Activated T-cell treated with anti-CD3 and anti-CD28 coated beads, Interleukin-2, amount 50 U/mL, for 48 hours (primary cell): ENCODE measurements at regions not wholly inside any gene's neighbourhood (a gene's known extent, or its start where the extent isn't known, plus 50 kb on each side); places are given as distances from the start of the nearest gene placed in this dataset.
"Not testable (repeated sequence)": the region's sequence is repeated elsewhere in the genome, so short reads cannot be mapped to it uniquely, and the experiment has no call there.

Source experiments
- DNase-seq, 2 experiments: peaks; one replicate each; pipeline ENCODE4 v3.0.0-alpha.2; 2020

GRCh38 chr10:28902215-28902614 lies 224.9 kb downstream of the BAMBI start:
- no peak for DNase-seq

- DNase-seq: no peak
These were observed 225.7 kb downstream of the BAMBI start for GRCh38 chr10:28903063-28903462.

- no peak for DNase-seq
These were observed 226.4 kb downstream of the BAMBI start for GRCh38 chr10:28903736-28904135.

DNA sequence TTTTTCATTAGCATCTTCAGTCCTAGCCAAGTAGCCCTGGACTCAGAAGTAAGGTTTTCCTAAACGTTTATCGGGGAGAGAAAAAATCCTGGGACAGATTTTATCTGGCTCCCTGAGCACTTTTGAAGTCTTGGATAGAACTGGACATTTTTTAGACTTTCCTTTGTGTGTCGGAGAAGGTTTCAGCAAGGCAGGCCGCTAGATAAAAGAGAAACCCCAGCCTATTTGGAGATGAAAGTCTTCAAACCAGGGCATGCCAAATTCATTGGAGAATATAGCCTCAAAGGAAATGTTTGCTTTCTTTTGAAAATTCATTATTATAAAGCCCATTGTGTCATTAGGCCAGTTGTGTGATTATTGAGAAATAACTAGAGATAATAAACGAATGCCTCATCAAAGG lies 228.1 kb downstream of the BAMBI start:
- no peak for DNase-seq

GRCh38 chr10:28906011-28906411 lies 228.7 kb downstream of the BAMBI start:
- DNase-seq: no peak

GRCh38 chr10:28906415-28906814 lies 229.1 kb downstream of the BAMBI start:
- DNase-seq: no peak

GRCh38 chr10:28906934-28907333 lies 229.6 kb downstream of the BAMBI start:
- no peak for DNase-seq

DNA sequence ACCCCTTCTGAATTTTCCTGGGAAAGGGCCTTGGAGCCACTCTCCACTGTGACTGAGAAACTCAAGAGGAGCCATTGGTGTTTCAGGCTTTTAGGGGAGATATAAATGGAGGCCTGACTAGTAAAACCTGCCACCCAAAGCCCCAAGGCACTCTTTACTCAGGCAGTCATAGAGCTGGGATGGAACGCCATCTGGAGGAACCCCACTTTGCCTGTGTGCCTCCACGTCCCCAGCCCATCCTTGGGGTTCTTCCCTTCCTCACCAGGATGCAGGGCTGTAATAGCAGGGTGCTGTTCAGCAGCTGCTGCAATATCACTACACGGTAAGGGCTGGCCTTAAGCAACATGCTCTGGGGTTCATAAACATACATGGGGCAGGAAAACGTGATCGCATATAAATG lies 232.6 kb downstream of the BAMBI start:
- DNase-seq: no peak

- no peak for DNase-seq
These were observed 233.6 kb downstream of the BAMBI start for GRCh38 chr10:28910956-28911355.

DNA sequence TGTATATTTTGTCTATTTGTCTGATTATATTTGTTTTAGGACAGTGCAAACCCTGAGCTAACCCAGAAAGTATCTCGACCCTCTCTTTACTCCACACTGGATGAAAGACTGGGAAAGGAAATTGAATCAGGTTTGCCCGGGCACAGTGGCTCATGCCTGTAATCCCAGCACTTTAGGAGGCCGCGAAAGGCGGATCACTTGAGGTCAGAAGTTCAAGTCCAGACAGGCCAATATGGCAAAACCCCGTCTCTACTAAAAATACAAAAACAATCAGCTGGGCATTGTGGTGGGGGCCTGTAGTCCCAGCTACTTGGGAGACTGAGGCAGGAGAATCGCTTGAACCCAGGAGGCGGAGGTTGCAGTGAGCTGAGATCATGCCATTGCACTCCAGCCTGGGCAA lies 234.2 kb downstream of the BAMBI start:
- DNase-seq: not testable (repeated sequence)

GRCh38 chr10:28912017-28912783 lies 234.9 kb downstream of the BAMBI start:
- DNase-seq: no peak

- DNase-seq: no peak
These were observed 236.3 kb downstream of the BAMBI start for GRCh38 chr10:28913436-28914237.

- DNase-seq: no peak
These were observed 237.4 kb downstream of the BAMBI start for GRCh38 chr10:28914701-28915100.

DNA sequence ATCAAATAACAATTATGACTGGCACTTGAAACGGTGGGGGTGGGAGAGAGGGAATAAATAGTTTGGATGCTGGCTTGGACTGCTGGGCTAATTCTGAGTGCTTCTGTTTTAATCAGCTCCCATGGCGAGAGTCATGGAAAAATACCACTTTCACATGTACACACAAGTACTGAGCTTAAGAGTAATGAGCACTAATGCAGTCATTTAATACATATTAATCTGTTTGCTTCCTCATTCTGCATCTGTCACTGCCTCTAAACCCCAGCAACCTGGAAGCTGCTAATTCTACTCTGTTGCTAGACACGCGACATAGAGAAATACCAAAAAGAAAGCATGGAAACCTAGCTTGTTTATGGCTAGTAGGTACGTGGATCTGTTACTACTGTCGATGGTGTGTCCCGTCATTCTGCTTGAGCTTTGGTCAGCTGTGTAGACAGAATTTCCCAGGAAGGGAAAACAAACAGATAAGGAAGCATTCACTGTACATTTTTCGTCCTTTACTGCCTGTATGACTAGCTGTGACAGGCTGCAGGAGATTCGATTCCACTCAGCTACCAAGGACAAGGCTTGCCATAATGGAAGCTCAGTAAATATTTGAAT lies 238.8 kb downstream of the BAMBI start:
- DNase-seq: no peak

DNA sequence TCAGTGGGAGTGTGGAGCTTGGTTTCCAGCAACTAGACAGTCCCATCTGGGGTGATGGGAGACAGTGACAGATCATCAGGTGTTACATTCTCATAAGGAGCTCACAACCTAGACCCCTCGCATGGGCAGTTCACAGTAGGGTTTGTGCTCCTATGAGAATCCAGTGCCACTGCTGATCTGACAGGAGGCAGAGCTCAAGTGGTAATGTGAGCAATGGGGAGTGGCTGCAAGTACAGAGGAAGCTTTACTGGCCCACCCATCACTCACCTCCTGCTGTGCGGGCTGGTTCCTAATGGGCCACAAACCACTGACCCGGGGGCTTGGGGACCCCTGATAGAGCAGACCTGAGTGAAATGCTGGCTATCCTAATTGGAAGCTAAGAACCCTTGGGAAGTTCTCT lies 242.8 kb downstream of the BAMBI start:
- DNase-seq: no peak

- no peak for DNase-seq
These were observed 244.8 kb downstream of the BAMBI start for GRCh38 chr10:28922127-28922526.

- DNase-seq: no peak
These were observed 245.5 kb downstream of the BAMBI start for GRCh38 chr10:28922861-28923260.

GRCh38 chr10:28924717-28925116 lies 247.4 kb downstream of the BAMBI start:
- DNase-seq: no peak

GRCh38 chr10:28925121-28925663 lies 247.9 kb downstream of the BAMBI start:
- DNase-seq: no peak

GRCh38 chr10:28926932-28927331 lies 249.6 kb downstream of the BAMBI start:
- DNase-seq: no peak

DNA sequence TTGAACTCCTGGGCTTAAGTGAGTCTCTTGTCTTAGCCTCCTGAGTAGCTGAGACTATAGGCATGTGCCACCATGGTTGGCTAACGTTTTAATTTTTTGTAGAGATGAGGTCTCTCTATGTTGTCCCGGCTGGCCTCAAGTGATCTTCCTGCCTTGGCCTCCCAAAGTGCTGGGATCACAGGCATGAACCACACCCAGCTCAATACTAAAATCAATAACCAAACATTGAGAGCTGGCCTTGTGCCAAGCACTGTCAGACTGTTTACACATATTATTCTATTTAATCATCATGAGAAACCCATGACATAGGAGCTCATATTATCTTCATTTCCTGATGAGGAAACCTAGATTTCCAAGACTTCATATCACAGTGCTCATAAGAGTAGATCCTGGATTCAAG lies 251.2 kb downstream of the BAMBI start:
- no peak for DNase-seq

GRCh38 chr10:28929942-28930341 lies 252.6 kb downstream of the BAMBI start:
- no peak for DNase-seq
